ENCODE measurements at regions not wholly inside any gene's neighbourhood (a gene's known extent, or its start where the extent isn't known, plus 50 kb on each side); places are given as distances from the start of the nearest gene placed in this dataset.

- TF ChIP-seq CTCF (IDR thresholded peaks at IDR 0.05; ENCODE audit: insufficient read depth, low read depth, low read length) (no peak), EZH2 (IDR thresholded peaks at IDR 0.05; ENCODE audit: insufficient read depth, low read length) (no peak)
Observed at GRCh38 chr1:30358500-30358899, 364.9 kb downstream of the MATN1 start.
